ENCODE measurements at regions not wholly inside any gene's neighbourhood (a gene's known extent, or its start where the extent isn't known, plus 50 kb on each side); places are given as distances from the start of the nearest gene placed in this dataset.

GRCh38 chr3:5675319-5675718 is 487.8 kb downstream of the EDEM1 start:
- no peak for TF ChIP-seq CTCF (IDR thresholded peaks at IDR 0.05)
- TF ChIP-seq EP300 (IDR thresholded peaks at IDR 0.05), result no peak
